ENCODE measurements at regions not wholly inside any gene's neighbourhood (a gene's known extent, or its start where the extent isn't known, plus 50 kb on each side); places are given as distances from the start of the nearest gene placed in this dataset.
"Not testable (repeated sequence)": the region's sequence is repeated elsewhere in the genome, so short reads cannot be mapped to it uniquely, and the experiment has no call there.

GRCh38 chr1:234795711-234796437, 185.9 kb upstream of the IRF2BP2 start:
- H3K9me3 ChIP-seq; H3K27ac ChIP-seq; DNase-seq; H3K27me3 ChIP-seq; H3K36me3 ChIP-seq; H3K4me1 ChIP-seq; H3K4me3 ChIP-seq; intact Hi-C loops (cut with DNase I): not testable (repeated sequence)
- ATAC-seq: peak in 1 of 8 donors; percentile 54
- WGBS, 2 donors: 84 to 90% methylated on average over 6 to 7 of the region's 7 CpGs

- DNase-seq; H3K4me3 ChIP-seq; intact Hi-C loops (cut with DNase I); H3K27me3 ChIP-seq; H3K4me1 ChIP-seq; H3K27ac ChIP-seq; ATAC-seq; H3K9me3 ChIP-seq; H3K36me3 ChIP-seq: not testable (repeated sequence)
- WGBS, 2 donors: 95 to 97% methylated on average over 1 of the region's 3 CpGs
Measured at GRCh38 chr1:234795007-234795406, 185.0 kb upstream of the IRF2BP2 start.

- H3K27ac ChIP-seq; DNase-seq; H3K9me3 ChIP-seq; ATAC-seq; H3K4me3 ChIP-seq; intact Hi-C loops (cut with DNase I); H3K36me3 ChIP-seq; H3K27me3 ChIP-seq; H3K4me1 ChIP-seq: not testable (repeated sequence)
- WGBS, 2 donors: 78 to 82% methylated on average over 4 of the region's 4 CpGs
Measured at GRCh38 chr1:234794452-234794851, 184.5 kb upstream of the IRF2BP2 start.

GRCh38 chr1:234793924-234794323, 183.9 kb upstream of the IRF2BP2 start:
- H3K27ac ChIP-seq; H3K4me1 ChIP-seq; H3K9me3 ChIP-seq; DNase-seq; intact Hi-C loops (cut with DNase I); H3K36me3 ChIP-seq; H3K4me3 ChIP-seq; H3K27me3 ChIP-seq: not testable (repeated sequence)
- ATAC-seq: peak in 1 of 8 donors; percentile 41
- WGBS, 2 donors: 44 to 63% methylated on average over 3 of the region's 5 CpGs

GRCh38 chr1:234792221-234792864, 182.4 kb upstream of the IRF2BP2 start:
- intact Hi-C loops (cut with DNase I); DNase-seq; H3K9me3 ChIP-seq; H3K27me3 ChIP-seq; H3K27ac ChIP-seq; H3K4me1 ChIP-seq; H3K4me3 ChIP-seq; H3K36me3 ChIP-seq: not testable (repeated sequence)
- peak in 4 of 8 donors; percentile 18 to 32 (median 30) for ATAC-seq
- 73 to 84% methylated on average over 3 of the region's 4 CpGs for WGBS, 2 donors

- no CpG with 5 or more reads among the region's 3 CpGs for WGBS, 2 donors
- DNase-seq; H3K4me1 ChIP-seq; H3K4me3 ChIP-seq; H3K36me3 ChIP-seq; intact Hi-C loops (cut with DNase I); H3K27ac ChIP-seq; H3K27me3 ChIP-seq; H3K9me3 ChIP-seq; ATAC-seq: not testable (repeated sequence)
Measured at GRCh38 chr1:234791615-234792014, 181.6 kb upstream of the IRF2BP2 start.

- intact Hi-C loops (cut with DNase I); DNase-seq; H3K4me1 ChIP-seq; H3K9me3 ChIP-seq; ATAC-seq; H3K36me3 ChIP-seq; H3K27me3 ChIP-seq; H3K27ac ChIP-seq; H3K4me3 ChIP-seq: not testable (repeated sequence)
- no CpG with 5 or more reads among the region's 1 CpG for WGBS, 2 donors
Measured at GRCh38 chr1:234790333-234790732, 180.4 kb upstream of the IRF2BP2 start.

GRCh38 chr1:234787011-234787584, 177.1 kb upstream of the IRF2BP2 start:
- H3K9me3 ChIP-seq; H3K4me1 ChIP-seq; DNase-seq; H3K36me3 ChIP-seq; H3K27ac ChIP-seq; H3K4me3 ChIP-seq; intact Hi-C loops (cut with DNase I): not testable (repeated sequence)
- 61 to 72% methylated on average over 8 of the region's 8 CpGs for WGBS, 2 donors
- H3K27me3 ChIP-seq: peaks cover 0 to 19% (median 5%) of the 10 kb centered on the region in 7 donors
- peak in 4 of 8 donors; percentile 52 to 67 (median 57) for ATAC-seq

- H3K36me3 ChIP-seq; H3K4me3 ChIP-seq; H3K27ac ChIP-seq; H3K9me3 ChIP-seq; DNase-seq; intact Hi-C loops (cut with DNase I); H3K4me1 ChIP-seq: not testable (repeated sequence)
- peak in 1 of 8 donors; percentile 5 for ATAC-seq
- WGBS, 2 donors: 56 to 76% methylated on average over 8 of the region's 8 CpGs
- peaks cover 0 to 31% (median 11%) of the 10 kb centered on the region in 7 donors for H3K27me3 ChIP-seq
Measured at GRCh38 chr1:234785922-234786321, 175.9 kb upstream of the IRF2BP2 start.

GRCh38 chr1:234785471-234785919, 175.5 kb upstream of the IRF2BP2 start:
- H3K27me3 ChIP-seq: peaks cover 0 to 35% (median 16%) of the 10 kb centered on the region in 7 donors
- WGBS, 2 donors: 77 to 84% methylated on average over 9 of the region's 9 CpGs
- DNase-seq; intact Hi-C loops (cut with DNase I); H3K27ac ChIP-seq; H3K4me1 ChIP-seq; H3K36me3 ChIP-seq; H3K4me3 ChIP-seq; H3K9me3 ChIP-seq: not testable (repeated sequence)
- ATAC-seq: peak in 3 of 8 donors; percentile 25 to 43 (median 36)

- H3K36me3 ChIP-seq; H3K27ac ChIP-seq; H3K4me3 ChIP-seq; DNase-seq; H3K4me1 ChIP-seq; ATAC-seq; intact Hi-C loops (cut with DNase I); H3K9me3 ChIP-seq: not testable (repeated sequence)
- 86 to 95% methylated on average over 2 of the region's 2 CpGs for WGBS, 2 donors
- H3K27me3 ChIP-seq: peaks cover 0 to 49% (median 25%) of the 10 kb centered on the region in 7 donors
Measured at GRCh38 chr1:234784108-234784507, 174.1 kb upstream of the IRF2BP2 start.

All from heart right ventricle (tissue), 16 donors.